K562 (cell line): ENCODE measurements at regions not wholly inside any gene's neighbourhood (a gene's known extent, or its start where the extent isn't known, plus 50 kb on each side); places are given as distances from the start of the nearest gene placed in this dataset.

ENCODE experiments used
- ATAC-seq: fragments of 200-7000 bp; cut with Tn5 transposase; 3 replicates; pipeline ENCODE4 v1.9.1; 2020; ENCODE audit warnings: moderate library complexity
- BruUV-seq: library from RNA; stranded (reverse); fragments of 400-500 nt; replicated peaks from 2 replicates; lab custom pipeline; 2021; lab: Mats Ljungman, UMichigan
- CTCF ChIA-PET: fragments of 300-600 bp; formaldehyde crosslinking; extraction: SDS; loops from one replicate; lab custom pipeline; 2021; ENCODE audit warnings: low intra/inter-chr PET ratio; lab: Yijun Ruan, JAX
- POLR2A ChIA-PET: fragments of 300-600, 350-650 bp; sonication (Branson Sonifier 250); formaldehyde crosslinking; extraction: SDS; loops from one replicate; lab custom pipeline; 2021; ENCODE audit warnings: antibody characterized with exemption, inconsistent platforms; lab: Yijun Ruan, JAX
- DNase-seq, 4 experiments: peaks; one replicate each; pipeline versions ENCODE4 v3.0.0 to v3.0.0-alpha.2; 2011 to 2018; ENCODE audit warnings: low spot score in 3 of 4, mixed read lengths in 3 of 4; ENCODE audit errors: extremely low read depth in 1 of 4
- FAIRE-seq: peaks from 2 replicates; lab custom pipeline; 2011; peaks lifted over from hg19 to GRCh38; lab: Jason Lieb, UNC
- H2AFZ ChIP-seq: 2 replicates; pipeline ENCODE4 v1.6.0; 2011; ENCODE audit warnings: low read depth, low read length, control low read depth, inconsistent platforms
- H3K27ac ChIP-seq: fragments of 200-600 bp; 3 replicates; pipeline ENCODE4 v1.8.0; 2011; ENCODE audit warnings: low read depth, mild to moderate bottlenecking, control low read depth, inconsistent platforms, low read length, moderate library complexity, mixed read lengths; ENCODE audit errors: extremely low read depth
- H3K27me3 ChIP-seq, 2 experiments: fragments of 300-600 bp in 1 of 2; 2 replicates in 1 of 2; 3 replicates in 1 of 2; pipeline versions ENCODE4 v1.6.0 to v1.8.0; 2011; ENCODE audit warnings: inconsistent platforms in 2 of 2, low read length in 2 of 2, mild to moderate bottlenecking in 1 of 2, mixed read lengths in 1 of 2, moderate library complexity in 1 of 2; ENCODE audit not compliant: control insufficient read depth in 2 of 2, insufficient read depth in 2 of 2
- H3K36me3 ChIP-seq: fragments of 300-600 bp; 3 replicates; pipeline ENCODE4 v1.8.0; 2011; ENCODE audit warnings: mild to moderate bottlenecking, low read length, inconsistent platforms; ENCODE audit not compliant: control insufficient read depth, insufficient read depth
- H3K4me1 ChIP-seq, 2 experiments: fragments of 200-600 bp in 1 of 2; replicated peaks in 1 of 2; 2 replicates in 1 of 2; 3 replicates in 1 of 2; pipeline versions ENCODE4 v1.5.1 to v1.8.0; 2011; ENCODE audit warnings: inconsistent platforms in 2 of 2, low read length in 2 of 2, mild to moderate bottlenecking in 1 of 2, mixed read lengths in 1 of 2, moderate library complexity in 1 of 2; ENCODE audit not compliant: control insufficient read depth in 2 of 2, insufficient read depth in 2 of 2
- H3K4me2 ChIP-seq: 2 replicates; pipeline ENCODE4 v1.6.1; 2011; ENCODE audit warnings: low read length, control low read depth, inconsistent platforms, mixed read lengths; ENCODE audit not compliant: insufficient read depth
- H3K4me3 ChIP-seq: fragments of 200-600 bp; sonication (generic), shearing (Covaris generic); 2 replicates; pipeline ENCODE4 v1.5.1; 2016; ENCODE audit warnings: control low read depth, inconsistent platforms
- H3K79me2 ChIP-seq: fragments of 200-600 bp; 3 replicates; pipeline ENCODE4 v1.8.0; 2011; ENCODE audit warnings: low read length, inconsistent platforms; ENCODE audit not compliant: control insufficient read depth, insufficient read depth
- H3K9ac ChIP-seq, 2 experiments: 2 replicates each; pipeline versions ENCODE4 v1.6.0 to v1.6.1; 2011; ENCODE audit warnings: low read depth in 2 of 2, low read length in 2 of 2, control low read depth in 1 of 2, inconsistent platforms in 1 of 2, mild to moderate bottlenecking in 1 of 2, mixed read lengths in 1 of 2; ENCODE audit not compliant: insufficient read depth in 1 of 2
- H3K9me1 ChIP-seq: one replicate; pipeline ENCODE4 v1.6.0; 2011; ENCODE audit warnings: inconsistent platforms, mild to moderate bottlenecking, low read length, moderate library complexity; ENCODE audit not compliant: control insufficient read depth, insufficient read depth
- H3K9me3 ChIP-seq: replicated peaks from 2 replicates; pipeline ENCODE4 v1.5.1; 2011; ENCODE audit warnings: low read depth, low read length, inconsistent platforms; ENCODE audit not compliant: control insufficient read depth, insufficient read depth
- H4K20me1 ChIP-seq: replicated peaks from 2 replicates; pipeline ENCODE4 v1.6.1; 2011; ENCODE audit warnings: low read length, inconsistent platforms, mixed read lengths; ENCODE audit not compliant: control insufficient read depth, insufficient read depth
- DACH1 ChIP-seq: fragments of 450-650 bp; IDR thresholded peaks from 2 replicates; pipeline ENCODE4 v1.6.1; 2018; ENCODE audit not compliant: partially characterized antibody
- E2F3 ChIP-seq: fragments of 250-450 bp; sonication (Bioruptor Pico); IDR thresholded peaks from 2 replicates; pipeline ENCODE4 v1.4.0; 2020; ENCODE audit warnings: mild to moderate bottlenecking
- ILK ChIP-seq: fragments of 450-650 bp; IDR thresholded peaks from 2 replicates; pipeline ENCODE4 v1.6.1; 2016; ENCODE audit warnings: missing genetic modification characterization, low read depth, mild to moderate bottlenecking, missing compliant biosample characterization, moderate library complexity, borderline replicate concordance
- NCOA6 ChIP-seq: fragments of 450-650 bp; IDR thresholded peaks from 2 replicates; pipeline ENCODE4 v1.6.1; 2017; ENCODE audit warnings: mild to moderate bottlenecking
- POU5F1 ChIP-seq: fragments of 150-350 bp; IDR thresholded peaks from 2 replicates; pipeline ENCODE4 v1.6.1; 2014; ENCODE audit warnings: borderline replicate concordance, low read length, low read depth, mild to moderate bottlenecking; ENCODE audit not compliant: partially characterized antibody
- RFX7 ChIP-seq: fragments of 250-450 bp; sonication (Bioruptor Pico); IDR thresholded peaks from 2 replicates; pipeline ENCODE4 v1.5.1; 2021; ENCODE audit warnings: mild to moderate bottlenecking
- SAP30 ChIP-seq: fragments of 200-600 bp; sonication (generic); IDR thresholded peaks from 2 replicates; pipeline ENCODE4 v1.6.1; 2012; ENCODE audit warnings: borderline replicate concordance, low read depth, mild to moderate bottlenecking, moderate library complexity, low read length, control low read depth, inconsistent platforms; ENCODE audit not compliant: insufficient read depth, poor library complexity, severe bottlenecking
- SMAD2 ChIP-seq: fragments of 150-350 bp; IDR thresholded peaks from 2 replicates; pipeline ENCODE4 v1.6.1; 2014; ENCODE audit warnings: low read depth, mild to moderate bottlenecking, low read length
- SNIP1 ChIP-seq: fragments of 450-650 bp; IDR thresholded peaks from 2 replicates; pipeline ENCODE4 v1.7.1; 2017; ENCODE audit warnings: low read depth, mild to moderate bottlenecking
- VEZF1 ChIP-seq: fragments of 200-800 bp; sonication (Bioruptor generic); IDR thresholded peaks from 2 replicates; pipeline ENCODE4 v1.6.1; 2017; ENCODE audit warnings: missing genetic modification characterization, missing compliant biosample characterization
- ZNF407 ChIP-seq: fragments of 450-650 bp; IDR thresholded peaks from 2 replicates; pipeline ENCODE4 v1.6.1; 2016; ENCODE audit warnings: low read depth
- ZNF766 ChIP-seq: fragments of 200-800 bp; sonication (Bioruptor generic); conservative IDR thresholded peaks from 2 replicates; pipeline ENCODE4 v1.6.1; 2016; ENCODE audit warnings: missing genetic modification characterization, missing compliant biosample characterization
- WGBS: fragments of 100-300 bp; shearing (Covaris generic); methylation state at CpG from one replicate; pipeline ENCODE4 v1.1.6; 2016; ENCODE audit warnings: low coverage, mixed read lengths; ENCODE audit not compliant: insufficient coverage; ENCODE audit errors: missing lambda C conversion rate; 5-methylcytosine and 5-hydroxymethylcytosine counted together
- in situ Hi-C: fragments of 300-500 bp; cut with MboI; formaldehyde crosslinking; loops from 4 replicates; pipeline ENCODE4 v1.15.0; 2018; ENCODE audit warnings: inconsistent platforms, mixed read lengths
- intact Hi-C: fragments of 100-400 bp; cut with micrococcal nuclease; formaldehyde crosslinking; loops from 2 replicates; pipeline ENCODE4 v1.14.2; 2022

- no peak for TF ChIP-seq ZNF407
- TF ChIP-seq, all 486 proteins: peak for 0
These were observed 362.7 kb upstream of the ADAMTS16 start (continued) for GRCh38 chr5:4777435-4777834.

GRCh38 chr5:4780633-4781032 is 359.5 kb upstream of the ADAMTS16 start:
- H3K9me1 ChIP-seq: no peaks in the 10 kb centered on the region
- in situ Hi-C loops: no loop called here
- POLR2A ChIA-PET: no interaction called here
- H4K20me1 ChIP-seq: no peaks in the 10 kb centered on the region
- WGBS: 0% methylated on average over 4 of the region's 4 CpGs
- TF ChIP-seq SAP30 (no peak), DACH1 (no peak), E2F3 (no peak), VEZF1 (CRISPR knock-in tag) (no peak), RFX7 (no peak), ZNF766 (CRISPR knock-in tag) (no peak), NCOA6 (no peak), ILK (tag) (no peak), POU5F1 (no peak), SMAD2 (no peak), SNIP1 (no peak)
- no TSS peak for BruUV-seq
- CTCF ChIA-PET: no interaction called here
- no peaks in the 10 kb centered on the region for H3K79me2 ChIP-seq
- H3K9me3 ChIP-seq: peaks cover 6% of the 10 kb centered on the region; the same call in 1 of the 2 replicates
- ATAC-seq: no peak
- intact Hi-C loops: no loop called here
- H2AFZ ChIP-seq: no peak overlapping the region
- H3K4me3 ChIP-seq: no peak overlapping the region
- DNase-seq: no peak
- no peak overlapping the region for H3K27ac ChIP-seq
- no peak overlapping the region for H3K9ac ChIP-seq
- no peaks in the 10 kb centered on the region for H3K27me3 ChIP-seq
- H3K4me2 ChIP-seq: no peak overlapping the region
- no peaks in the 10 kb centered on the region for H3K4me1 ChIP-seq
- FAIRE-seq: no peak
- no peaks in the 10 kb centered on the region for H3K36me3 ChIP-seq
